ENCODE measurements at regions not wholly inside any gene's neighbourhood (a gene's known extent, or its start where the extent isn't known, plus 50 kb on each side); places are given as distances from the start of the nearest gene placed in this dataset.

- Histone ChIP-seq H3K4me2 (ENCODE audit: low read depth, low read length) (no peak overlapping the region), H3K4me3 (ENCODE audit: low read length) (no peak overlapping the region), H3K9ac (ENCODE audit: low read length) (no peak overlapping the region), H4K20me1 (ENCODE audit: insufficient read depth, low read length) (no peaks in the 10 kb centered on the region), H3K27me3 (replicated peaks; ENCODE audit: insufficient read depth, low read length) (no peaks in the 10 kb centered on the region), H3K27ac (ENCODE audit: low read length) (no peak overlapping the region), H3K9me3 (replicated peaks; ENCODE audit: insufficient read depth, low read length) (no peaks in the 10 kb centered on the region), H2AFZ (ENCODE audit: low read length) (no peak overlapping the region), H3K79me2 (ENCODE audit: low read length) (no peaks in the 10 kb centered on the region), H3K36me3 (replicated peaks; ENCODE audit: insufficient read depth, low read length) (no peaks in the 10 kb centered on the region), H3K4me1 (ENCODE audit: low read length) (no peaks in the 10 kb centered on the region), H3K9me2 (replicated peaks; ENCODE audit: insufficient read depth, low read length) (no peaks in the 10 kb centered on the region), H3F3A (ENCODE audit: insufficient read depth, low read length) (no peaks in the 10 kb centered on the region)
- TF ChIP-seq EZH2 (optimal IDR thresholded peaks at IDR 0.05; ENCODE audit: low read depth, low read length) = no peak
- TF ChIP-seq, protein P1, sequence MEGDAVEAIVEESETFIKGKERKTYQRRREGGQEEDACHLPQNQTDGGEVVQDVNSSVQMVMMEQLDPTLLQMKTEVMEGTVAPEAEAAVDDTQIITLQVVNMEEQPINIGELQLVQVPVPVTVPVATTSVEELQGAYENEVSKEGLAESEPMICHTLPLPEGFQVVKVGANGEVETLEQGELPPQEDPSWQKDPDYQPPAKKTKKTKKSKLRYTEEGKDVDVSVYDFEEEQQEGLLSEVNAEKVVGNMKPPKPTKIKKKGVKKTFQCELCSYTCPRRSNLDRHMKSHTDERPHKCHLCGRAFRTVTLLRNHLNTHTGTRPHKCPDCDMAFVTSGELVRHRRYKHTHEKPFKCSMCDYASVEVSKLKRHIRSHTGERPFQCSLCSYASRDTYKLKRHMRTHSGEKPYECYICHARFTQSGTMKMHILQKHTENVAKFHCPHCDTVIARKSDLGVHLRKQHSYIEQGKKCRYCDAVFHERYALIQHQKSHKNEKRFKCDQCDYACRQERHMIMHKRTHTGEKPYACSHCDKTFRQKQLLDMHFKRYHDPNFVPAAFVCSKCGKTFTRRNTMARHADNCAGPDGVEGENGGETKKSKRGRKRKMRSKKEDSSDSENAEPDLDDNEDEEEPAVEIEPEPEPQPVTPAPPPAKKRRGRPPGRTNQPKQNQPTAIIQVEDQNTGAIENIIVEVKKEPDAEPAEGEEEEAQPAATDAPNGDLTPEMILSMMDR (IDR thresholded peaks at IDR 0.05; ENCODE audit: low read length) = no peak
- TF ChIP-seq EZH2phosphoT487 (IDR thresholded peaks at IDR 0.05; ENCODE audit: low read length) = no peak
- no peak for DNase-seq
Observed at GRCh38 chr1:80987824-80988223, 812.9 kb upstream of the ADGRL2 start.

DNA sequence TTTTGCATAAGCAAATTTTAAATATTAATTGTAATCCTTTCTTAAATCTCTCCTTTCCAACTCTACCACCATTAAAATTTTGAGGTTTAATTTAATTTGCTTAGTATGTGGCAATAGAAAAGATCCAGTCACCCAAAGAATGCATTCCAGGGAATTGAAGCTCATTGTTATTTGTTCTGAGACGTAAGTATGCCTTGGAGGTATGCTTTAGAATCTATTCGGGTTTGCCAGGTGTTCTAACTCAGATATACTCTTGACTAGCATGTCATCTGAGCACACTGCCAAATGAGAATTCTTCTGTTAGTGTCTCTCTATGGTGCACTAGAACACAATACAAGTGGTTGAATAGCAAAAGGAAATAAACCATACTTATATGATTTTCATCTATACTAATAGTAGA is 813.6 kb upstream of the ADGRL2 start:
- H3F3A ChIP-seq (ENCODE audit: insufficient read depth, low read length) = no peaks in the 10 kb centered on the region
- no peaks in the 10 kb centered on the region for H3K4me1 ChIP-seq (ENCODE audit: low read length)
- no peak overlapping the region for H3K27ac ChIP-seq (ENCODE audit: low read length)
- H3K36me3 ChIP-seq (replicated peaks; ENCODE audit: insufficient read depth, low read length) = no peaks in the 10 kb centered on the region
- no peaks in the 10 kb centered on the region for H3K9me3 ChIP-seq (replicated peaks; ENCODE audit: insufficient read depth, low read length)
- no peaks in the 10 kb centered on the region for H4K20me1 ChIP-seq (ENCODE audit: insufficient read depth, low read length)
- H2AFZ ChIP-seq (ENCODE audit: low read length) = no peak overlapping the region
- no peaks in the 10 kb centered on the region for H3K79me2 ChIP-seq (ENCODE audit: low read length)
- no peak overlapping the region for H3K4me3 ChIP-seq (ENCODE audit: low read length)
- no peaks in the 10 kb centered on the region for H3K9me2 ChIP-seq (replicated peaks; ENCODE audit: insufficient read depth, low read length)
- no peak overlapping the region for H3K4me2 ChIP-seq (ENCODE audit: low read depth, low read length)
- TF ChIP-seq EZH2phosphoT487 (IDR thresholded peaks at IDR 0.05; ENCODE audit: low read length) (no peak), EZH2 (optimal IDR thresholded peaks at IDR 0.05; ENCODE audit: low read depth, low read length) (no peak)
- TF ChIP-seq, protein P1 (IDR thresholded peaks at IDR 0.05; ENCODE audit: low read length) = no peak
- no peak overlapping the region for H3K9ac ChIP-seq (ENCODE audit: low read length)
- no peak for DNase-seq
- H3K27me3 ChIP-seq (replicated peaks; ENCODE audit: insufficient read depth, low read length) = no peaks in the 10 kb centered on the region

DNA sequence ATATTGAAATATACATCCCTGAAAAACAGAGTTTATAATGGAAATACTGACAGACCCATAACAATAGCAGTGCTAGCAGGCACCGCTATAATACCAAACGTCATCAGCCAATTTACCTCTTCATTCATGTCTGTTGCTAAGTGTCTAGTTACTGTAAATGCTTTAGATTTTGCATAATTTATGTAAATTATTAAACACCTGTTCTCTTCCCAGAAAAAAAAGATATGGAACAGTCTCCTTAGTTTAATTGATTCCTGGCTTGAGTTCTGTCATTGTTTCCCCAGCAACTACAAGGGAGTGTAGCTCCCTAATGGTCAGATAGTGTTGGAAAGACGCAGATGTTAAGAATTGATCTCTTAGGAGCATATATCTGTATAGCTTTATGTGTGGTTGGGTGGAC is 817.9 kb upstream of the ADGRL2 start:
- no peak overlapping the region for H3K4me3 ChIP-seq (ENCODE audit: low read length)
- TF ChIP-seq, protein P1 (IDR thresholded peaks at IDR 0.05; ENCODE audit: low read length) = no peak
- TF ChIP-seq EZH2 (optimal IDR thresholded peaks at IDR 0.05; ENCODE audit: low read depth, low read length) = no peak
- no peak for TF ChIP-seq EZH2phosphoT487 (IDR thresholded peaks at IDR 0.05; ENCODE audit: low read length)
- no peak overlapping the region for H2AFZ ChIP-seq (ENCODE audit: low read length)

More for the DNA sequence above, 817.9 kb upstream of the ADGRL2 start:
- Histone ChIP-seq H4K20me1 (ENCODE audit: insufficient read depth, low read length) (no peaks in the 10 kb centered on the region), H3K9ac (ENCODE audit: low read length) (no peak overlapping the region), H3K27ac (ENCODE audit: low read length) (no peak overlapping the region), H3K4me1 (ENCODE audit: low read length) (no peaks in the 10 kb centered on the region), H3K9me3 (replicated peaks; ENCODE audit: insufficient read depth, low read length) (no peaks in the 10 kb centered on the region), H3K4me2 (ENCODE audit: low read depth, low read length) (no peak overlapping the region), H3K36me3 (replicated peaks; ENCODE audit: insufficient read depth, low read length) (no peaks in the 10 kb centered on the region), H3K27me3 (replicated peaks; ENCODE audit: insufficient read depth, low read length) (no peaks in the 10 kb centered on the region), H3K9me2 (replicated peaks; ENCODE audit: insufficient read depth, low read length) (no peaks in the 10 kb centered on the region), H3K79me2 (ENCODE audit: low read length) (no peaks in the 10 kb centered on the region), H3F3A (ENCODE audit: insufficient read depth, low read length) (no peaks in the 10 kb centered on the region)
- no peak for DNase-seq

Measured in MM.1S (cell line).